ENCODE measurements at regions not wholly inside any gene's neighbourhood (a gene's known extent, or its start where the extent isn't known, plus 50 kb on each side); places are given as distances from the start of the nearest gene placed in this dataset.

DNA sequence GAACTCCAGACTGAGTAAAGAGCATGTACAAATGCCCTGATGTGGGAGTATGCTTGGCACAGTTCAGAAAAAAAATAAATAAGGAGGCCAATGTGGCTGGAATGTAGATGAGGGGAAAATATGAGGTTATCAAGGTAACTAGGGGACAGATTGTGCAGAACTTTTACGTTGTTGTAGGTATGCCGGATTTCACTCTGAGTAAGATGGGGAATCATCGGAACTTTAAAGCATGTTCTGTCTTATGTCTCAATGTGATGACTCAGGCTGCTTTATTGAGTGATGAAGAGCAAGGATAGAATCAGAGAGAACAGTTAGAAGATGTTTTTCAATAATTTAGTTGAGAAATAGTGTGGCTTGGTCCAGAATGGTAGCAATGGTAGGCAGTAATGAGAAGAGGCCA, 130.4 kb downstream of the C11orf87 start:
- TF ChIP-seq, protein P1, sequence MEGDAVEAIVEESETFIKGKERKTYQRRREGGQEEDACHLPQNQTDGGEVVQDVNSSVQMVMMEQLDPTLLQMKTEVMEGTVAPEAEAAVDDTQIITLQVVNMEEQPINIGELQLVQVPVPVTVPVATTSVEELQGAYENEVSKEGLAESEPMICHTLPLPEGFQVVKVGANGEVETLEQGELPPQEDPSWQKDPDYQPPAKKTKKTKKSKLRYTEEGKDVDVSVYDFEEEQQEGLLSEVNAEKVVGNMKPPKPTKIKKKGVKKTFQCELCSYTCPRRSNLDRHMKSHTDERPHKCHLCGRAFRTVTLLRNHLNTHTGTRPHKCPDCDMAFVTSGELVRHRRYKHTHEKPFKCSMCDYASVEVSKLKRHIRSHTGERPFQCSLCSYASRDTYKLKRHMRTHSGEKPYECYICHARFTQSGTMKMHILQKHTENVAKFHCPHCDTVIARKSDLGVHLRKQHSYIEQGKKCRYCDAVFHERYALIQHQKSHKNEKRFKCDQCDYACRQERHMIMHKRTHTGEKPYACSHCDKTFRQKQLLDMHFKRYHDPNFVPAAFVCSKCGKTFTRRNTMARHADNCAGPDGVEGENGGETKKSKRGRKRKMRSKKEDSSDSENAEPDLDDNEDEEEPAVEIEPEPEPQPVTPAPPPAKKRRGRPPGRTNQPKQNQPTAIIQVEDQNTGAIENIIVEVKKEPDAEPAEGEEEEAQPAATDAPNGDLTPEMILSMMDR (IDR thresholded peaks at IDR 0.05; ENCODE audit: low read depth, low read length, missing control alignments) = no peak
- DNase-seq (ENCODE audit: low read depth) = no peak
- H3K4me3 ChIP-seq (ENCODE audit: low read depth, low read length) = no peak overlapping the region

DNA sequence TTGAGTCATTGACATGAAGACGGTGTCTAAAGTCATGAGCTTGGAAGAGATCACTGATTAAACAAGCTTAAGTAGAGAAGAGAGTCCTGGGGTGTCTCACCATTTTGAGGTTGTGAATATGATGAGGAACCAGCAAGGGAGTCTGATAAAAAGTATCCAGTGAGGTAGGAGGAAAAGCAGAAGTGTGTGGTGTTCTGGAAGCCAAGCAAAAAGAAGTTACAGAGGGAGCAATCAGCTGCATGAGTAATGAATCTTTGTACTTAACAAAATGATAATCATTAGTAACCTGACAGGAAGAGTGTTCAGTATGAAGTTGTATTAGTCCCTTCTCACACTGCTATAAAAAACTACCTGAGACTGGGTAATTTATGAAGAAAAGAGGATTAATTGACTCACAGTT, 131.3 kb downstream of the C11orf87 start:
- no peak for DNase-seq (ENCODE audit: low read depth)
- TF ChIP-seq, protein P1 (IDR thresholded peaks at IDR 0.05; ENCODE audit: low read depth, low read length, missing control alignments) = no peak
- no peak overlapping the region for H3K4me3 ChIP-seq (ENCODE audit: low read depth, low read length)

DNA sequence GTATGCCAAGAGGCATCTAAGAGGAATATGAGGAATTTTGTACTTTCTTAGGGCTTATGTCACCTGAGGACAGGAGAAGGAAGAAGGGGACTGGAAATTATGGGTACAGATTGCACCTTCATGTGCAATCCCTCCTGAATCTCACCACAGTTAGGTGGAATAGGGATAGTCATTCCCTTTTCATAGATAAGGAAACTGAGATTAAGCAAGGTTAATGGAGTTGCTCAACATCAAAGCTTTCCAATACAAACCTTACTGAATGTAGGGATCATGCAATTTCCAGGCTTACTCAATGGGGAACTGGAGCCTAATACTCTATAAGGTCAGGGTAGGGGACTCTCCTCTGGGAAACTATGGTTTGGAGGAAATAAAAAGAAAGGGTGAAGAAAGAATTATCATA, 133.0 kb downstream of the C11orf87 start:
- H3K4me3 ChIP-seq (ENCODE audit: low read depth, low read length) = no peak overlapping the region
- no peak for DNase-seq (ENCODE audit: low read depth)
- TF ChIP-seq, protein P1 (IDR thresholded peaks at IDR 0.05; ENCODE audit: low read depth, low read length, missing control alignments) = no peak

GRCh38 chr11:109564241-109564640, 142.3 kb downstream of the C11orf87 start:
- TF ChIP-seq, protein P1 (IDR thresholded peaks at IDR 0.05; ENCODE audit: low read depth, low read length, missing control alignments) = no peak
- no peak overlapping the region for H3K4me3 ChIP-seq (ENCODE audit: low read depth, low read length)
- no peak for DNase-seq (ENCODE audit: low read depth)

DNA sequence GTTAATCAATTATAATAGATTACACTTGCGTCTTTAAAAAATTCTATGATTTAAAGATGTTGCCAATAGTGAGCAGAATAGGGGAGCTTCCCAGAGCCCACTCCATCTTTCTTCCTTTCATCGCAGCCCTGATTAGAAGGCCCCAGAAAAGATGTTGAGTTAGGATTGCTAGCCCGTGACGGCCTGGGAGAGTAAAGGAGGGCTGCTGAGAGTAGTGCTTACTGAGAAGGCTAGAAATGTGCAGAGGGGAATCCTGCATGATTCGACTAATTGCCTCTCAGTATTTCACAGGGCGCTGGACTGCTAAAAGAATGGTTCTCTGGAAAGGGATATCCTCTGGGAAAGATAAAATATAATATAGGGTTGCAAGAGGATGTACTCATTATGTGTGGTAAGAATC, 160.5 kb downstream of the C11orf87 start:
- H3K4me3 ChIP-seq (ENCODE audit: low read depth, low read length) = no peak overlapping the region
- DNase-seq (ENCODE audit: low read depth) = no peak
- TF ChIP-seq, protein P1 (IDR thresholded peaks at IDR 0.05; ENCODE audit: low read depth, low read length, missing control alignments) = no peak

DNA sequence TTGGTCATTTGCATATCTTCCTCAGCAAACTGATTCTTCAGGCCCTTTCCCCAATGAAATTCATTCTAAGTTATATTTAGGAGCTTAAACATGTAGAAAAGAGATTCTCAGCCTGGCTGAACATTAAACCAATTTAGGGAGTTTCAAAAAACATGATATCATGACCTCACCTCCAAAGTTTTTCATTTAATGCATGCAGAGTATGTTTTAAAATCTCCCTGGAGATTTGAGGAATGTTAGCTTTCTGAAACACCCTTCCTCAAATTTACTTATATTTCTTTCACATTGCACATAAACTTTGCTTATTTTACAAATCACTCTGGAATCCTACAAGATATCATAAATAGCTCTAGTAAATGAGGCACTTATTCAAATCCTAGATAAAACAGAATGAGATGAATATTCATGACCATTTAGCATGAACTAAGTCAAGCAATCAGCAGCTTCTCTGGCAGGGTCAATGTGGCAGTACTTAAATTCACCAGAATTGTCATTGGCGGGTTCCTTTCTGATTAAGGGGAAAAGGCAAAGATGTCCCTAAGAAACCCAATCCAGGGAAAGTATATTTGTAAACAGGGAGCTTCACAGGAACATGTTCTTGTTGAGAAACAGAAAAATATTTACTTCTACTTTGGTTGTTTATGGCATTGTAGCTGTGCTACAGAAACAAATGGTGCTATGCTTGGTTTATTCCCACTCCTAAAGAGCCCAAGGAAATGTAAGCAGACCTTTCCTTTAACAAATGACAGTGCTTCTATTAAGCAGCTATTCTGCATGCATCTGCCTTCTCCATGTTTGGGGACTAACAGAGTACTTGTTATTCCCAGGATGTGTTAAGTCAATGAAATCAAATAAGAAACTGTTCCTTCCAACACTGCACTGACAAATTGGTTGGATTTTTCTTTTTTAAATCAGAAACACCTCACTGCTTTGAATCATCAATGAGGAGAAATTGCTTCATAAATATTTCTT, 162.3 kb downstream of the C11orf87 start:
- DNase-seq (ENCODE audit: low read depth) = no peak
- no peak overlapping the region for H3K4me3 ChIP-seq (ENCODE audit: low read depth, low read length)
- TF ChIP-seq, protein P1 (IDR thresholded peaks at IDR 0.05; ENCODE audit: low read depth, low read length, missing control alignments) = no peak

DNA sequence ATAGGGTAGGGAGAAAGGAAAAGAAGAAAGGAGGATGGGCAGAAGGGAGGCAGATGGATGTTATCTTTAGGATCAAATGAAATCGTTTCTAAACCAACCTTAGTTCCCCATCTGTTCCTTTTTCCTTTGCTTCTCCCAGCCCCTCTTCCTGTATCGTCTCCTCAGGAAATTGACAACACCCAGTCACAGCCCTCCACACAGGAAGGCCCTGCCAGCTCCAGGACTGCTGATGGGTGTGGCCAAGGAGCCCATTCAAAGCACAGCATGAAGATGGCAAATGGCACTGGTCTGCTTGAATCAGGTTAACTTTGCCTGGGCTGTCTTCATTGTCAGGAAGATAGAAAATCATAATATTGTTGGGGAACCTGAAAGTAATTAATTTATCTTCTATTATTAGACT, 164.8 kb downstream of the C11orf87 start:
- TF ChIP-seq, protein P1 (IDR thresholded peaks at IDR 0.05; ENCODE audit: low read depth, low read length, missing control alignments) = no peak
- H3K4me3 ChIP-seq (ENCODE audit: low read depth, low read length) = no peak overlapping the region
- no peak for DNase-seq (ENCODE audit: low read depth)

Measured in GM12864 (cell line).